ENCODE measurements at regions not wholly inside any gene's neighbourhood (a gene's known extent, or its start where the extent isn't known, plus 50 kb on each side); places are given as distances from the start of the nearest gene placed in this dataset.

- H2BK120ac ChIP-seq (replicated peaks; ENCODE audit: low read depth, low read length) = no peak overlapping the region
- H2BK12ac ChIP-seq (ENCODE audit: low read depth, low read length) = no peak overlapping the region
- no peak overlapping the region for H4K8ac ChIP-seq (ENCODE audit: extremely low read depth, insufficient read depth, low read length)
- no peaks in the 10 kb centered on the region; the same call in 1 of the 2 replicates for H3K23me2 ChIP-seq (ENCODE audit: low read depth, low read length)
- FAIRE-seq (no peak), DNase-seq (ENCODE audit: low read depth in 1 of 2, low spot score in 2 of 2) (no peak)
- H2AFZ ChIP-seq (ENCODE audit: low read length) = no peak overlapping the region
- H3K36me3 ChIP-seq (ENCODE audit: control insufficient read depth in 2 of 4, insufficient read depth in 4 of 4, low read length in 3 of 4) = no peaks in the 10 kb centered on the region
- H3K27ac ChIP-seq (ENCODE audit: low read depth, low read length) = no peak overlapping the region
- H2AK5ac ChIP-seq (ENCODE audit: low read depth, low read length) = no peak overlapping the region
- no peak overlapping the region for H3K9ac ChIP-seq (replicated peaks in 1 of 4; ENCODE audit: extremely low read depth in 1 of 4, low read depth in 3 of 4, low read length in 3 of 4)
- H3K23ac ChIP-seq (ENCODE audit: insufficient read length) = no peak overlapping the region
- H3K9me3 ChIP-seq (ENCODE audit: insufficient read depth in 2 of 2, low read depth in 1 of 2, low read length in 1 of 2) = no peaks in the 10 kb centered on the region
- TF ChIP-seq RAD21 (IDR thresholded peaks at IDR 0.05 in 1 of 2, conservative IDR thresholded peaks at IDR 0.05 in 1 of 2; ENCODE audit: low read depth in 2 of 2, low read length in 2 of 2) (no peak), POU5F1 (IDR thresholded peaks at IDR 0.05; ENCODE audit: low read depth, low read length) (no peak), POLR2AphosphoS5 (IDR thresholded peaks at IDR 0.05; ENCODE audit: low read depth, low read length) (no peak), EP300 (IDR thresholded peaks at IDR 0.05; ENCODE audit: borderline replicate concordance in 1 of 2, low read depth in 2 of 2, low read length in 2 of 2) (no peak), KDM1A (IDR thresholded peaks at IDR 0.05; ENCODE audit: borderline replicate concordance, low read length) (no peak), YY1 (IDR thresholded peaks at IDR 0.05; ENCODE audit: low read depth, low read length) (no peak), CREB1 (IDR thresholded peaks at IDR 0.05) (no peak), MAX (IDR thresholded peaks at IDR 0.05) (no peak), RBBP5 (IDR thresholded peaks at IDR 0.05; ENCODE audit: borderline replicate concordance, low read depth, low read length) (no peak), TEAD4 (IDR thresholded peaks at IDR 0.05; ENCODE audit: low read depth, low read length) (no peak)
- no peaks in the 10 kb centered on the region for H3K27me3 ChIP-seq (replicated peaks in 1 of 4; ENCODE audit: control insufficient read depth in 3 of 4, extremely low read depth in 1 of 4, insufficient read depth in 3 of 4, low read length in 3 of 4)
- no peak overlapping the region for H2BK20ac ChIP-seq (ENCODE audit: low read length)
- H2BK5ac ChIP-seq (ENCODE audit: low read depth, low read length) = no peak overlapping the region
- H4K20me1 ChIP-seq (replicated peaks in 1 of 2; ENCODE audit: control insufficient read depth in 1 of 2, insufficient read depth in 2 of 2, low read length in 2 of 2) = no peaks in the 10 kb centered on the region
- no peaks in the 10 kb centered on the region for H3K79me2 ChIP-seq (ENCODE audit: control insufficient read depth in 1 of 2, insufficient read depth in 2 of 2, low read length in 2 of 2)
- H2BK15ac ChIP-seq (ENCODE audit: low read length) = no peak overlapping the region
- no peak overlapping the region for H3K4ac ChIP-seq (replicated peaks; ENCODE audit: insufficient read length, low read depth, low read length)
- H4K5ac ChIP-seq (ENCODE audit: insufficient read length, low read depth, low read length) = no peak overlapping the region
- no peak overlapping the region for H4K91ac ChIP-seq (replicated peaks; ENCODE audit: insufficient read length, low read length)
- H3K4me3 ChIP-seq (ENCODE audit: extremely low read depth in 1 of 4, insufficient read depth in 2 of 4, low read depth in 3 of 4, low read length in 4 of 4) = no peak overlapping the region
- CTCF ChIA-PET (ENCODE audit: partially characterized antibody) = no interaction called here
- 94% methylated on average over 4 of the region's 4 CpGs; no CpG with 5 or more reads in 1 of the 2 experiments for WGBS, 2 experiments (ENCODE audit: extremely low coverage in 1 of 2, insufficient coverage in 1 of 2, insufficient read length in 1 of 2, insufficient replicate concordance in 2 of 2, low coverage in 1 of 2, low lambda C conversion rate in 2 of 2, missing lambda C conversion rate in 1 of 2)
- H3K14ac ChIP-seq (ENCODE audit: insufficient read length) = no peak overlapping the region
- H3K18ac ChIP-seq (ENCODE audit: extremely low read depth, low read length) = no peak overlapping the region
- POLR2A ChIA-PET (ENCODE audit: partially characterized antibody) = no interaction called here
- H3K79me1 ChIP-seq (ENCODE audit: low read depth, low read length) = no peaks in the 10 kb centered on the region
- no peaks in the 10 kb centered on the region for H3K4me1 ChIP-seq (replicated peaks in 1 of 4; ENCODE audit: control insufficient read depth in 3 of 4, insufficient read depth in 4 of 4, low read length in 3 of 4)
- no peak overlapping the region for H3K4me2 ChIP-seq (ENCODE audit: insufficient read depth in 1 of 2, low read depth in 2 of 2, low read length in 2 of 2)
- H3K56ac ChIP-seq (replicated peaks; ENCODE audit: insufficient read length, low read depth, low read length) = no peak overlapping the region
Measured at GRCh38 chr2:164288235-164288634, 333.0 kb downstream of the GRB14 start.

Measured in H1 (cell line).